Left colon (tissue), 2 donors: ENCODE measurements at regions not wholly inside any gene's neighbourhood (a gene's known extent, or its start where the extent isn't known, plus 50 kb on each side); places are given as distances from the start of the nearest gene placed in this dataset.
"Not testable (repeated sequence)": the region's sequence is repeated elsewhere in the genome, so short reads cannot be mapped to it uniquely, and the experiment has no call there.

ENCODE experiments used
- ATAC-seq: fragments of 200-7000 bp; cut with Tn5 transposase; one replicate; pipeline ENCODE4 v1.9.1; 2020; ENCODE audit warnings: mild to moderate bottlenecking, moderate library complexity
- DNase-seq, 2 donors: peaks; one replicate each; pipeline ENCODE4 v3.0.0-alpha.2; 2020
- intact Hi-C, 2 donors: fragments of 100-400 bp; cut with DNase I in 1 of 2; cut with micrococcal nuclease in 1 of 2; formaldehyde crosslinking; loops; one replicate each; pipeline versions ENCODE4 v1.11.2 to v1.14.0; 2022; cut with DNase I, micrococcal nuclease
- donor health status: DM: no; HTN: no; CAD: no.
- donor health status: DM: yes; HTN: yes; CAD: no.

DNA sequence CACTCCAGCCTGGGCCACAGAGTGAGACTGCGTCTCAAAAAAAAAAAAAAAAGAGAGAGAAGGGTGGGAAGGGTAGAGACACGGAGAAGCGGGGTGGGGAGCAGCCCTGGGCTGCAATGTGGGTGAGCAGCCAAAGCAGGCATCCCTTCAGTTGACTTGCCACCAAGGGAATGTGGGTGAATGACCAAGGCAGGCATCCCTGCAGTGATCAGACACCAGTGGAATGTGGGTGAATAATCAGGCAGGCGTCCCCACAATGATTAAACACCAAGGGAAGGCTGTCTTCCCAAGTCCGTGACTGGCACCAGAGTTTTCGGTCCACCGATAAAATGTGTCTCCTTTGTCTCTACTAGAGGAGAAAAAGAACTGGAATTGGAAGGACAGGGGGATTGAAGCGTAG is 69.0 kb upstream of the EZR start:
- intact Hi-C loops, ATAC-seq, DNase-seq: not testable (repeated sequence)

DNA sequence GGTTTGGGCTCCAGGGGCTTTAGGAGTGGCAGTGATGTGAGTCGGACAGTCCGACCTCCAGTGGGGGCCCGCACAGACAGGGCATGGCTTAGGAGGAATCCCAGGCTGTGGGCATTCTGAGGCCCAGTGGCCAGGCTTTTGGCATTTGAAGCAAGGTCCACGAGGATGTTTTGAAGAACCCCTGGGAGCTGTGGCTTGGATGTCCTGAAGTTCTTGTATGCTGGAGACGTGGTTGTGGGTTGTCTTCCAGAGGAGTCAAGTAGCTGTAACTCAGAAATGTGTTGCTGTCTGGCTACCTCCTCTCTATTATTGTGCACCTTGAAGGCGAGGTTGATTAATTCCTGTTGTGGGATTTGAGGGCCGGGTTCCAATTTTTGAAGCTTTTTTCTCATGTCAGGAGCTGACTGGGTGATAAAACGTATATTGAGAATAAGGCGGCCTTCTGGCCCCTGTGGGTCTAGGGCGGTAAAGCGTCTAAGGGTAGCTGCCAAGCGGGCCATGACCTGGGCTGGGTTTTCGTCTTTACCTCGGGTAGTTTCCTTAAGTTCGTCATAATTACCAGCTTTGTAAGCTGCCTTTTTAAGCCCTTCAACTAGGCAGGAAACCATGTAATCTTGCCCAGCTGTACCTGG is 67.3 kb upstream of the EZR start:
- ATAC-seq, DNase-seq, intact Hi-C loops: not testable (repeated sequence)

DNA sequence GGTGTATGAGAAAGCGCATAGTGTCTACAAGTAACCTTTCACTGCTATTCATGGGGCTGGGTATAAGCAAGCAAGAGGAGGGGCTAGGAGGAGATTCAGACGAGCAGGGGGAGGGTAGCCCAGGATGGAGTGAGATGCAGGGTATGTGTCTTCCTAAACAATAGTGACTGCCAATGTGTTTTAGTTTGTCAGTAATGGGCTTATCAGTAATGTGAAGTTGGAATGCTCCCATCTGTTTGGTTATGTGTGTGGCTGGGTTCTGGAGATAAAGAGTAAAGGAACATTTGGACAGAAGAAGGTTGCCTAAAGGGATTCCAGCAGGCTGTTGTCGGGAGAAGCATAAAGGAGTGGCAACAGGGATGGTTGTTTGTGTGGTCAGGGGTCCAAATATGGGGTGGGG is 62.7 kb upstream of the EZR start:
- intact Hi-C loops, ATAC-seq, DNase-seq: not testable (repeated sequence)

DNA sequence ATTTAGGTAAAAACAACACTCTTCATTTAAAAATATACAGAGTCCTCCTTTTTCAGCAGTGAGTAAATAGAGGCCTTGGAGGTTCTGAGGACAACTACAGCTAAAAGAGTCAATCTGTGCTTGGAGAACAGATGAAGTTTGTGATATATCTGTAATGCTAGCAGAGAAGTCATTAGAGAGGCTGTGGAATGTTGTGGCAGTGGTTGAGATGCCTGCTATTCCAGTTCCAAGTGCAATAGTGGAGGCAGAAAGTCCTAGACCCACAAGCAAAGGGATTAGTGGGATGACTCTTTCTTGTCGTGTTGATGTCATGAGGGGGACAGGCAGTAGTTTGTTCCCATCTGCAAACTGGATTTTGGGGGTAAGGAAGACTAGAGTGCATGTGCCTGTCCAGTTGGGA is 62.1 kb upstream of the EZR start:
- ATAC-seq, intact Hi-C loops, DNase-seq: not testable (repeated sequence)

DNA sequence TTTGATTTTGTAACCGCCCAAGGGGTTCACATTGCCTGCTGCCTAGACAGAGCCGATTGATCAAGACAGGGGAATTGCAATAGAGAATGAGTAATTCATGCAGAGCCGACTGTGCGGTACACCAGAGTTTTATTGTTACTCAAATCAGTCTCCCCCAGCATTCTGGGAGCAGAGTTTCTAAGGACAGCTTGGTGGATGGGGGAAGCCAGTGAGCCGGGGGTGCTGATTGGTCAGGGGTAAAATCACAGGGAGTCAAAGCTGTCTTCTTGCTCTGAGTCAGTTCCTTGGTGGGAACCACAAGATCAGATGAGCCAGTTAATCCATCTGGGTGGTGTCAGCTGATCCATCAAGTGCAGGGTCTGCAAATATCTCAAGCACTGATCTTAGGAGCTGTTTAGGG is 60.0 kb upstream of the EZR start:
- no peak for DNase-seq
- intact Hi-C loops: no loop called here
- ATAC-seq: no peak

DNA sequence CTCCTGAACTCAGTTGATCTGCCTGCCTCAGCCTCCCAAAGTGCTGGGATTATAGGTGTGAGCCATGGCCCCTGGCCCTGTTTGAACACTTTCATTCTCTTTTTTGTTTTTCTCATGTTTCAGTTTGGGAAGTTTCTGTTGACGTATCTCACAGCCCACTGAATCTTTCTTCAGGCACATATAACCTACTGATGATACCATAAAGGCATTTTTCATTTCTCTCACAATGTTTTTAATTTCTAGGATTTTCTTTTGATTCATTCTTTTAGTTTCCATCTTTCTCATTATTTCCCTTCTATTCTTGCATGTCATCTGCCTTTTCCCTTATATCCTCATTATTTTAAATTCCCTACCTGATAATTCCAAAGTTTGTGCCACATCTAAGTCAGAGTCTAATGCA is 58.5 kb upstream of the EZR start:
- intact Hi-C loops: no loop called here
- no peak for DNase-seq
- ATAC-seq: no peak

DNA sequence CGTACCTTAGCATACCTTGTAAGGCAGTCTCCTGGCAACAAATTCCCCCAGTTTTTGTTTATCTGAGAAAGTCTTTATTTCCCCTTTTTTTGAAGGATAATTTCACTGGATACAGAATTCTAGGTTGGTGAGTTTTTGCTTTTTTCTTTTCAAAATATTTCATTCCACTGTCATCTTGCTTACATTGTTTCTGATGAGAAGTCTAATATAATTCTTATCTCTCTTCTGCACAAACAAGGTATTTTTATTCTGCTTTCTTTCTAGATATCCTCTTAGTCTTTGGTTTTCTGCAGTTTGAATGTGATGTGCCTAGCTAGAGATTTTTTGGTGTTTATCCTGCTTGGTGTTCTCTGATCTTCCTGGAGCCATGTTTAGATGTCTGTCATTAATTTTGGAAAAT is 57.7 kb upstream of the EZR start:
- no peak for ATAC-seq
- intact Hi-C loops: no loop called here
- no peak for DNase-seq

DNA sequence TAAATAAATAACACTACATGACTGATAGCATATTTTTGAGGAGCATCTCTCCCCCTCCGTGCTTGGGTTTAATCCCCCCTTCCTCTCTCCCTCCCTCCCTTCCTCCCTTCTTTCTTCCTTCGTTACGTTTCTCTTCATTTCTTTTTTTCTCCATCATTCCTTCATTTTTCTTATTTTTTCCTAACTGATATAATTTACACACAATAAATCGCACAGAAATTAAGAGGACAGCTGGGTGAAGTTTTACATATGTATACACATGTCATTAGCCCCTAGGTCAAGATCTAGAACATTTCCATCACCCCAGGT is 51.4 kb upstream of the EZR start:
- DNase-seq (no peak), ATAC-seq (no peak)
- intact Hi-C loops: no loop called here

DNA sequence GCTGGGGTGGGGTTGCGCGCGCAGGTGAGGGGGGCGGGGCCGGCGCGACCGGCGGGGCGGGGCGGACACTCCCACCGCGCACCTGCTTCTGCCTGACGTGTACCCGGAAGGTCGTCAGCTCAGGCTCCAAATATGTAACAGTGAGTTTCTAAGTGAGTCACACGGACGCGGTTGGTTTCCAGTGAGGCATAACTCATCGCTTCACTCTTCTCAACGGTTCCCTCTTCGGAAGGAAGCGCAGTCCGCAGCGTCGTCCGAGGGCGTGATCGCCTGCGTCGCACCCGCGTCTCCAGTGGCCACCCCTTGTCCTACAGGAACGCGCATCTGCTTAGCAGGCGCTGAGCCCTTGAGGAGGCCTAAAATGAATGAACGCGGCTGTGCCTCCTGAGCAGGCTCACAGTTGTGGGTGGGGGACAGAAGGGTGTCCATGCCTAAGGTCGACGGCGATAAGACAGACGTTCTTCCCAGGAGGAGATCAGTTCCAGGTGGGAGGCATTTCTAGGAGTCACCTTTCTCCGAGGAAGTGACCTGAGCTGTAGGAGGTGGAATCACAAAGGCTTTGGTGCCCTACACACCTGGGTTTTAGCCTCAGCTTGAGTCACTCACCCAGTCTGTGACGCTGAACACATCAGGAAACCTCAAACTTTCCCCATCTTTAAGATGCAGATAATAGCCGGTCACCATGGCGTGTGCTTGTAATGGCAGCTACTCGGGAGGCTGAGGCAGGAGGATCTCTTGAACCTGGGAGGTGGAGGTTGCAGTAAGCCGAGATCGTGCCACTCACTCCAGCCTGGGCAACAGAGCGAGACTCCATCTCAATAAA is 50.9 kb upstream of the EZR start:
- ATAC-seq: peak; percentile 85
- intact Hi-C loops: no loop called here
- peak in 1 of 2 donors; percentile 93 for DNase-seq

DNA sequence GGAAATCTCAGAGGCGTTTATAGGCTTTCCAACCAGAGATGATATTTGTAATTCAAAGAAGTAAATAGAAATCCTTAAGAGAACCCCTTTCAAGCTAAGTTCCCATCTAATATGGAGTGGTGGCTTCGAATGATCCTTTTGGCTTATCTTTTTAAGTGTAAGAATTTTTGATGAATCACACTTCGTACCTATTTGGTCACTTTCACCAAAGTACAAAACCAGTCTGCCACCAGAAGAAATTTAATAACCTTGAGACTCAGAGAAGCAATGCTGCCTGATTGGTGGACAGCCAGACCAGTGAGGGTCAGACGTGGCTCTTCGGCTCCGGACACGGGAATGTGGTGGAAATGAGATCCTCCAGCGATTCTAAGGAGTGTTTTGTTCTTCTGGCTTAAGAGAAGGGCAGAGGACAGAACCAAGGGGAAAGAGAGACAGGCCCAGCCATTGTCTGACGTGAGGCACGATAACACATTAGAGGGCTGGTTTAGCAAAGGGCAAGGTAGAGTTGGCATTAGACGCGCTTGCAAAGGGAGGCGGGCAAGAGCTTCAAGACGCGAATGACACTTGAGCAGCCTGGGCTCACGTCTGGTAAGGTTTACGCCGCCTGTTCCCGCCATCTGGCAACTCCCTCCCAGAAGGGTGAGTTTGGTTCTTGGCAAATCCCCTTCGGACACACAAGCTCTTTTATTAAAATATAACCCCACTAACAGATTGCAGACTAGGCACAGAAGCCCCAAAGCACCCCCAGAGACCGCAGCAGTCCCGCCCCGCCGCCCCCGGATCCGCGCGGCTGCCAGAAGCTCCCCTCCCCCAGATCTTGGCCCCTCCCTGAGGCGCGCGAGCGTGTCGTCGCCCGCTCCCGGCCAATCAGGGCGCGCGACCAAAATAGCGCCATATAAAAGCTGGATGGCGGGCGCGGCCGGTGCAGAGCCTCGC is 50.0 kb upstream of the EZR start:
- DNase-seq (peak; percentile 91 to 96), ATAC-seq (peak; percentile 85)
- intact Hi-C loops: no loop called here
